OCI-LY7 (cell line): ENCODE measurements at regions not wholly inside any gene's neighbourhood (a gene's known extent, or its start where the extent isn't known, plus 50 kb on each side); places are given as distances from the start of the nearest gene placed in this dataset.

Experiments used
- BruUV-seq: library from RNA; stranded (reverse); fragments of 400-500 nt; replicated peaks from 2 replicates; lab custom pipeline; 2021; lab: Mats Ljungman, UMichigan
- CTCF ChIA-PET: fragments of 300-600 bp; sonication (Branson Sonifier 250); formaldehyde crosslinking; loops from one replicate; lab custom pipeline; 2022; ENCODE audit warnings: antibody characterized with exemption; ENCODE audit not compliant: unreplicated experiment; lab: Charles Lee
- POLR2A ChIA-PET: fragments of 300-600 bp; sonication (Branson Sonifier 250); formaldehyde crosslinking; loops from one replicate; lab custom pipeline; 2022; ENCODE audit warnings: antibody characterized with exemption; lab: Charles Lee
- DNase-seq: peaks from one replicate; pipeline ENCODE4 v3.0.0-alpha.2; 2015; ENCODE audit warnings: low spot score
- H2AFZ ChIP-seq: fragments of 200-600 bp; sonication (generic), shearing (Covaris generic); 2 replicates; pipeline ENCODE4 v1.6.1; 2014; ENCODE audit warnings: mild to moderate bottlenecking, antibody characterized with exemption, low read length, moderate library complexity
- H3K27ac ChIP-seq: fragments of 200-600 bp; sonication (generic); 2 replicates; pipeline ENCODE4 v1.5.1; 2014; ENCODE audit warnings: mixed run types, low read depth, mild to moderate bottlenecking, moderate library complexity, low read length, inconsistent platforms; ENCODE audit not compliant: poor library complexity, severe bottlenecking
- H3K36me3 ChIP-seq: fragments of 200-600 bp; sonication (generic); 2 replicates; pipeline ENCODE4 v1.6.1; 2014; ENCODE audit warnings: mild to moderate bottlenecking, antibody characterized with exemption, low read length, moderate library complexity, mixed read lengths; ENCODE audit not compliant: insufficient read depth
- H3K4me1 ChIP-seq: fragments of 200-600 bp; sonication (generic); 2 replicates; pipeline ENCODE4 v1.5.1; 2014; ENCODE audit warnings: mild to moderate bottlenecking, low read length; ENCODE audit not compliant: insufficient read depth, poor library complexity, severe bottlenecking
- H3K4me2 ChIP-seq: fragments of 200-600 bp; sonication (generic); 2 replicates; pipeline ENCODE4 v1.6.1; 2014; ENCODE audit warnings: mild to moderate bottlenecking, low read length
- H3K4me3 ChIP-seq: fragments of 200-600 bp; sonication (generic); 2 replicates; pipeline ENCODE4 v1.5.1; 2014; ENCODE audit warnings: mild to moderate bottlenecking, low read depth, low read length; ENCODE audit not compliant: poor library complexity, severe bottlenecking
- H3K79me2 ChIP-seq: fragments of 200-600 bp; sonication (generic); 2 replicates; pipeline ENCODE4 v1.6.1; 2016; ENCODE audit warnings: low read depth, mild to moderate bottlenecking, low read length, moderate library complexity, mixed read lengths; ENCODE audit not compliant: insufficient read depth
- H3K9me2 ChIP-seq: fragments of 200-600 bp; sonication (generic); 2 replicates; pipeline ENCODE4 v1.6.1; 2016; ENCODE audit warnings: mild to moderate bottlenecking, low read length, mixed read lengths; ENCODE audit not compliant: insufficient read depth
- H3K9me3 ChIP-seq: fragments of 200-600 bp; sonication (generic); 2 replicates; pipeline ENCODE4 v1.6.1; 2014; ENCODE audit warnings: mild to moderate bottlenecking, mixed run types, low read length, mixed read lengths
- H4K20me1 ChIP-seq: fragments of 200-600 bp; sonication (generic); 2 replicates; pipeline ENCODE4 v1.6.1; 2014; ENCODE audit warnings: mild to moderate bottlenecking, antibody characterized with exemption, low read length, moderate library complexity, mixed read lengths; ENCODE audit not compliant: insufficient read depth
- CTCF ChIP-seq: fragments of 200-600 bp; sonication (generic); conservative IDR thresholded peaks from 2 replicates; pipeline ENCODE4 v1.5.1; 2014; ENCODE audit warnings: mild to moderate bottlenecking, antibody characterized with exemption, low read length, moderate library complexity, mixed read lengths
- EZH2phosphoT487 ChIP-seq: fragments of 200-600 bp; sonication (generic); IDR thresholded peaks from 2 replicates; pipeline ENCODE4 v1.6.1; 2018; ENCODE audit warnings: low read depth, borderline replicate concordance, mild to moderate bottlenecking, mixed run types, antibody characterized with exemption, low read length, moderate library complexity, mixed read lengths
- intact Hi-C: fragments of 100-400 bp; cut with micrococcal nuclease; formaldehyde crosslinking; loops from one replicate; pipeline ENCODE4 v1.10.0; 2022; ENCODE audit not compliant: unreplicated experiment

- no peak overlapping the region for H3K27ac ChIP-seq
- CTCF ChIA-PET, result no interaction called here
- POLR2A ChIA-PET, result no interaction called here
- no peak overlapping the region for H3K4me3 ChIP-seq
- no peaks in the 10 kb centered on the region for H3K79me2 ChIP-seq
- intact Hi-C loops, result no loop called here
- no peak for DNase-seq
- no peaks in the 10 kb centered on the region for H3K36me3 ChIP-seq
- no peaks in the 10 kb centered on the region for H3K9me3 ChIP-seq
- no peaks in the 10 kb centered on the region for H4K20me1 ChIP-seq
- H3K4me1 ChIP-seq, result no peaks in the 10 kb centered on the region
- TF ChIP-seq EZH2phosphoT487 (no peak), CTCF (no peak)
- H3K4me2 ChIP-seq, result no peak overlapping the region
- no peak overlapping the region for H2AFZ ChIP-seq
- no TSS peak for BruUV-seq
- no peaks in the 10 kb centered on the region for H3K9me2 ChIP-seq
Observed at GRCh38 chr22:49447837-49448236, 379.8 kb downstream of the BRD1 start.

- Histone ChIP-seq H3K36me3 (no peaks in the 10 kb centered on the region), H3K27ac (no peak overlapping the region), H2AFZ (no peak overlapping the region), H4K20me1 (no peaks in the 10 kb centered on the region), H3K79me2 (no peaks in the 10 kb centered on the region), H3K4me1 (no peaks in the 10 kb centered on the region), H3K9me2 (no peaks in the 10 kb centered on the region), H3K9me3 (no peaks in the 10 kb centered on the region), H3K4me3 (no peak overlapping the region), H3K4me2 (no peak overlapping the region)
- intact Hi-C loops, result no loop called here
- POLR2A ChIA-PET, result no interaction called here
- no peak for DNase-seq
- BruUV-seq, result no TSS peak
- CTCF ChIA-PET, result no interaction called here
- TF ChIP-seq CTCF (no peak), EZH2phosphoT487 (no peak)
Observed at GRCh38 chr22:49446759-49447710, 380.6 kb downstream of the BRD1 start.

- intact Hi-C loops, result no loop called here
- Histone ChIP-seq H2AFZ (no peak overlapping the region), H3K4me1 (no peaks in the 10 kb centered on the region), H3K27ac (no peak overlapping the region), H3K4me2 (no peak overlapping the region), H3K79me2 (no peaks in the 10 kb centered on the region), H3K36me3 (no peaks in the 10 kb centered on the region), H3K9me3 (no peaks in the 10 kb centered on the region), H3K9me2 (no peaks in the 10 kb centered on the region), H4K20me1 (no peaks in the 10 kb centered on the region), H3K4me3 (no peak overlapping the region)
- DNase-seq, result no peak
- POLR2A ChIA-PET, result no interaction called here
- no peak for TF ChIP-seq CTCF
- no peak for TF ChIP-seq EZH2phosphoT487
- BruUV-seq, result no TSS peak
- CTCF ChIA-PET, result no interaction called here
Observed at GRCh38 chr22:49446145-49446758, 381.4 kb downstream of the BRD1 start.
